ENCODE measurements at regions not wholly inside any gene's neighbourhood (a gene's known extent, or its start where the extent isn't known, plus 50 kb on each side); places are given as distances from the start of the nearest gene placed in this dataset.
"Not testable (repeated sequence)": the region's sequence is repeated elsewhere in the genome, so short reads cannot be mapped to it uniquely, and the experiment has no call there.

DNA sequence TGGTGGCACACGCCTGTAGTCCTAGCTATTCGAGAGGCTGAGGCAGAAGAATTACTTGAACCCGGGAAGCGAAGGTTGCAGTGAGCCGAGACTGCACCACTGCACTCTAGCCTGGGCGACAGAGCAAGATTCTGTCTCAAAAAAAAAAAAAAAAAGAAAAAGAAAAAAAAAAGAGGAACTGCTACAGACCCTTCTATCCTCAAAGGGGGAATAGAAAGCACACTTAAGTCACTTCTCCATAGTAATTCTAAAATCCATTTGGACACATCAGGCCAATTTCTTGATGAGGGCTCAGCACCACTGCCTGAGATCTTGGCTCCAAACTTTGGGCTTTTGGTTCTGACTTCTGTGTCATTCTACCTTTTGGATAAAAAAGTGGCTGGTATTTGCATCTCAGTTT lies 694.6 kb downstream of the MTRR start:
- not testable (repeated sequence) for TF ChIP-seq ETV6 (conservative IDR thresholded peaks at IDR 0.05 in 1 of 2, IDR thresholded peaks at IDR 0.05 in 1 of 2; ENCODE audit: borderline replicate concordance in 1 of 2, low read depth in 1 of 2); JUND (IDR thresholded peaks at IDR 0.05; ENCODE audit: low read depth, low read length); POLR2AphosphoS2 (IDR thresholded peaks at IDR 0.05; ENCODE audit: low read depth, low read length); RFX5 (IDR thresholded peaks at IDR 0.05; ENCODE audit: low read depth, low read length); FOS (IDR thresholded peaks at IDR 0.05; ENCODE audit: borderline replicate concordance, extremely low read depth, insufficient read length); SP1 (IDR thresholded peaks at IDR 0.05; ENCODE audit: low read depth, low read length); TCF12 (IDR thresholded peaks at IDR 0.05; ENCODE audit: low read depth, low read length); ZNF274 (IDR thresholded peaks at IDR 0.05; ENCODE audit: insufficient read depth, insufficient read length); RCOR1 (conservative IDR thresholded peaks at IDR 0.05; ENCODE audit: low read depth, low read length); POLR2A (IDR thresholded peaks at IDR 0.05; ENCODE audit: low read depth, low read length); CHD1 (IDR thresholded peaks at IDR 0.05; ENCODE audit: low read depth, low read length)
- TF ChIP-seq, protein P1, sequence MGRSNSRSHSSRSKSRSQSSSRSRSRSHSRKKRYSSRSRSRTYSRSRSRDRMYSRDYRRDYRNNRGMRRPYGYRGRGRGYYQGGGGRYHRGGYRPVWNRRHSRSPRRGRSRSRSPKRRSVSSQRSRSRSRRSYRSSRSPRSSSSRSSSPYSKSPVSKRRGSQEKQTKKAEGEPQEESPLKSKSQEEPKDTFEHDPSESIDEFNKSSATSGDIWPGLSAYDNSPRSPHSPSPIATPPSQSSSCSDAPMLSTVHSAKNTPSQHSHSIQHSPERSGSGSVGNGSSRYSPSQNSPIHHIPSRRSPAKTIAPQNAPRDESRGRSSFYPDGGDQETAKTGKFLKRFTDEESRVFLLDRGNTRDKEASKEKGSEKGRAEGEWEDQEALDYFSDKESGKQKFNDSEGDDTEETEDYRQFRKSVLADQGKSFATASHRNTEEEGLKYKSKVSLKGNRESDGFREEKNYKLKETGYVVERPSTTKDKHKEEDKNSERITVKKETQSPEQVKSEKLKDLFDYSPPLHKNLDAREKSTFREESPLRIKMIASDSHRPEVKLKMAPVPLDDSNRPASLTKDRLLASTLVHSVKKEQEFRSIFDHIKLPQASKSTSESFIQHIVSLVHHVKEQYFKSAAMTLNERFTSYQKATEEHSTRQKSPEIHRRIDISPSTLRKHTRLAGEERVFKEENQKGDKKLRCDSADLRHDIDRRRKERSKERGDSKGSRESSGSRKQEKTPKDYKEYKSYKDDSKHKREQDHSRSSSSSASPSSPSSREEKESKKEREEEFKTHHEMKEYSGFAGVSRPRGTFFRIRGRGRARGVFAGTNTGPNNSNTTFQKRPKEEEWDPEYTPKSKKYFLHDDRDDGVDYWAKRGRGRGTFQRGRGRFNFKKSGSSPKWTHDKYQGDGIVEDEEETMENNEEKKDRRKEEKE (IDR thresholded peaks at IDR 0.05), result not testable (repeated sequence)
- TF ChIP-seq, protein P2, sequence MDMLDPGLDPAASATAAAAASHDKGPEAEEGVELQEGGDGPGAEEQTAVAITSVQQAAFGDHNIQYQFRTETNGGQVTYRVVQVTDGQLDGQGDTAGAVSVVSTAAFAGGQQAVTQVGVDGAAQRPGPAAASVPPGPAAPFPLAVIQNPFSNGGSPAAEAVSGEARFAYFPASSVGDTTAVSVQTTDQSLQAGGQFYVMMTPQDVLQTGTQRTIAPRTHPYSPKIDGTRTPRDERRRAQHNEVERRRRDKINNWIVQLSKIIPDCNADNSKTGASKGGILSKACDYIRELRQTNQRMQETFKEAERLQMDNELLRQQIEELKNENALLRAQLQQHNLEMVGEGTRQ (IDR thresholded peaks at IDR 0.05; ENCODE audit: borderline replicate concordance, low read depth, low read length), result not testable (repeated sequence)
- TF ChIP-seq, protein P3, sequence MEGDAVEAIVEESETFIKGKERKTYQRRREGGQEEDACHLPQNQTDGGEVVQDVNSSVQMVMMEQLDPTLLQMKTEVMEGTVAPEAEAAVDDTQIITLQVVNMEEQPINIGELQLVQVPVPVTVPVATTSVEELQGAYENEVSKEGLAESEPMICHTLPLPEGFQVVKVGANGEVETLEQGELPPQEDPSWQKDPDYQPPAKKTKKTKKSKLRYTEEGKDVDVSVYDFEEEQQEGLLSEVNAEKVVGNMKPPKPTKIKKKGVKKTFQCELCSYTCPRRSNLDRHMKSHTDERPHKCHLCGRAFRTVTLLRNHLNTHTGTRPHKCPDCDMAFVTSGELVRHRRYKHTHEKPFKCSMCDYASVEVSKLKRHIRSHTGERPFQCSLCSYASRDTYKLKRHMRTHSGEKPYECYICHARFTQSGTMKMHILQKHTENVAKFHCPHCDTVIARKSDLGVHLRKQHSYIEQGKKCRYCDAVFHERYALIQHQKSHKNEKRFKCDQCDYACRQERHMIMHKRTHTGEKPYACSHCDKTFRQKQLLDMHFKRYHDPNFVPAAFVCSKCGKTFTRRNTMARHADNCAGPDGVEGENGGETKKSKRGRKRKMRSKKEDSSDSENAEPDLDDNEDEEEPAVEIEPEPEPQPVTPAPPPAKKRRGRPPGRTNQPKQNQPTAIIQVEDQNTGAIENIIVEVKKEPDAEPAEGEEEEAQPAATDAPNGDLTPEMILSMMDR (IDR thresholded peaks at IDR 0.05 in 2 of 3, conservative IDR thresholded peaks at IDR 0.05 in 1 of 3; ENCODE audit: control insufficient read depth in 2 of 3, extremely low read depth in 1 of 3, insufficient read depth in 1 of 3, low read depth in 3 of 3, low read length in 3 of 3), result not testable (repeated sequence)

Data from GM12878 (cell line).